ENCODE measurements at regions not wholly inside any gene's neighbourhood (a gene's known extent, or its start where the extent isn't known, plus 50 kb on each side); places are given as distances from the start of the nearest gene placed in this dataset.

DNA sequence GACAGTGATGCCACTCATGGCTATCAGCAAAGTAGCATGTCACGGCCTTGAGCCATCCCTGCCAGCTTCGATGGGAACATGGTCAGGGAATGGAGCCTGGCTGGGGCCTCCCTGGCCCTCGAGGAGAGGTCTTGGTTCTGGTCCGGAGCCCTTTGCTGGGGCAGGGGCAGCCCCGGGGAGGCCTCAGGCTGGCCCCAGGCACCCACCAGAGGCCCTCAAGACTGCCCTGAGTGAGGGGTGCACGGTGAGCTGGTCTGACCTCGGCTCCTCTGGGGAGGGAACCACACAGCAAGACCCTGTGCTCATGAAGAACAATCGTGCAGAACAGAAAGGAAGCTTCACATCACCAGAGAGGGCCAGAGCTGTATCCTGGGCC lies 75.2 kb upstream of the OTOS start (continued):
- no peak for TF ChIP-seq SMAD5 (IDR thresholded peaks at IDR 0.05; ENCODE audit: low read depth)

DNA sequence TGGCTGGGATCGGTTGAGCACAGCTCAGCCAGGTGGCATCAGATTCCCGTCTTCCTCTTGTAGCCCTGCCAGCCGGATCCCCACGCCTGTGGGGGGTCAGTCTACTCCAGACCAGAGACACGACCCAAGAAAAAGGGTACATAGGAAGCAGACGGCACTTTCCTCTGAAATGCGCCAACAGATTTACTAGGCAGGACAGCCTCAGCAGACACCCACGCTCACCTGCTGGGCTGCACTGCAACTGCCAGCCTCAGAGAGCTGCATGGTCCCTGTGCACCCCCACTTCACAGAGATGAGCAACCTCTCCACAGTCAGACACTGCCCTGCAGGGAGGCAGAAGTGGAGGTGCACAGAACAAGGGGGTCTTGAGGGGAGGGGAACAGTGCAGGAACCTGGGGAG lies 75.7 kb upstream of the OTOS start:
- Histone ChIP-seq H3K27ac (ENCODE audit: control insufficient read depth, insufficient read depth) (no peak overlapping the region), H3K27me3 (replicated peaks in 1 of 2; ENCODE audit: control insufficient read depth in 2 of 2, insufficient read depth in 2 of 2, low read length in 1 of 2) (no peaks in the 10 kb centered on the region; a peak in 1 of 4 replicates), H2AFZ (ENCODE audit: control insufficient read depth, low read depth, low read length) (no peak overlapping the region), H4K20me1 (ENCODE audit: control insufficient read depth, insufficient read depth) (no peaks in the 10 kb centered on the region), H3K9me3 (replicated peaks; ENCODE audit: control insufficient read depth, insufficient read depth, low read length) (no peaks in the 10 kb centered on the region), H3K4me3 (no peak overlapping the region), H3K4me2 (ENCODE audit: control insufficient read depth, insufficient read depth) (no peak overlapping the region), H3K4me1 (ENCODE audit: control insufficient read depth, insufficient read depth, low read length) (no peaks in the 10 kb centered on the region), H3K9ac (ENCODE audit: control insufficient read depth, insufficient read depth, low read length) (no peak overlapping the region), H3K79me2 (ENCODE audit: control insufficient read depth, insufficient read depth, low read length) (no peaks in the 10 kb centered on the region), H3K36me3 (ENCODE audit: control insufficient read depth in 2 of 2, insufficient read depth in 2 of 2, low read length in 1 of 2) (no peaks in the 10 kb centered on the region)
- in situ Hi-C loops (cut with MboI) (no loop called here), intact Hi-C loops (cut with micrococcal nuclease; ENCODE audit: unreplicated experiment) (no loop called here)
- POLR2A ChIA-PET: no interaction called here
- 42% methylated on average over 8 of the region's 8 CpGs for WGBS (ENCODE audit: insufficient coverage, insufficient replicate concordance, low lambda C conversion rate, missing lambda C conversion rate)
- no peak for ATAC-seq
- BruUV-seq (replicated peaks): no TSS peak
- SMC1A ChIA-PET (ENCODE audit: uncharacterized antibody, unreplicated experiment): no interaction called here
- no peak for TF ChIP-seq TAF1 (IDR thresholded peaks at IDR 0.05; ENCODE audit: borderline replicate concordance, low read depth, low read length)
- TF ChIP-seq STAT1 (conservative IDR thresholded peaks at IDR 0.05): no peak
- no peak for TF ChIP-seq TARDBP (IDR thresholded peaks at IDR 0.05; ENCODE audit: borderline replicate concordance)
- no peak for TF ChIP-seq EZH2 (IDR thresholded peaks at IDR 0.05; ENCODE audit: borderline replicate concordance, control insufficient read depth, low read depth, low read length)
- no peak for TF ChIP-seq CHD1 (IDR thresholded peaks at IDR 0.05; ENCODE audit: low read depth, low read length)
- no peak for TF ChIP-seq SMARCA5 (IDR thresholded peaks at IDR 0.05)
- TF ChIP-seq, protein P1, sequence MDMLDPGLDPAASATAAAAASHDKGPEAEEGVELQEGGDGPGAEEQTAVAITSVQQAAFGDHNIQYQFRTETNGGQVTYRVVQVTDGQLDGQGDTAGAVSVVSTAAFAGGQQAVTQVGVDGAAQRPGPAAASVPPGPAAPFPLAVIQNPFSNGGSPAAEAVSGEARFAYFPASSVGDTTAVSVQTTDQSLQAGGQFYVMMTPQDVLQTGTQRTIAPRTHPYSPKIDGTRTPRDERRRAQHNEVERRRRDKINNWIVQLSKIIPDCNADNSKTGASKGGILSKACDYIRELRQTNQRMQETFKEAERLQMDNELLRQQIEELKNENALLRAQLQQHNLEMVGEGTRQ (IDR thresholded peaks at IDR 0.05; ENCODE audit: borderline replicate concordance, low read depth, low read length): no peak
- TF ChIP-seq HDAC6 (IDR thresholded peaks at IDR 0.05; ENCODE audit: unreplicated experiment): no peak
- no peak for TF ChIP-seq FOXK2 (IDR thresholded peaks at IDR 0.05)
- no peak for DNase-seq (ENCODE audit: low read depth, low spot score)
- CTCF ChIA-PET: no interaction called here
- no peak for FAIRE-seq
- RAD21 ChIA-PET (ENCODE audit: unreplicated experiment): no interaction called here

Measured in GM12878 (cell line).